NCI-H460 (cell line): ENCODE measurements at regions not wholly inside any gene's neighbourhood (a gene's known extent, or its start where the extent isn't known, plus 50 kb on each side); places are given as distances from the start of the nearest gene placed in this dataset.

Source experiments
- DNase-seq: peaks from one replicate; pipeline ENCODE4 v3.0.0-alpha.2; 2016; ENCODE audit warnings: low read depth; ENCODE audit errors: extremely low read depth

DNA sequence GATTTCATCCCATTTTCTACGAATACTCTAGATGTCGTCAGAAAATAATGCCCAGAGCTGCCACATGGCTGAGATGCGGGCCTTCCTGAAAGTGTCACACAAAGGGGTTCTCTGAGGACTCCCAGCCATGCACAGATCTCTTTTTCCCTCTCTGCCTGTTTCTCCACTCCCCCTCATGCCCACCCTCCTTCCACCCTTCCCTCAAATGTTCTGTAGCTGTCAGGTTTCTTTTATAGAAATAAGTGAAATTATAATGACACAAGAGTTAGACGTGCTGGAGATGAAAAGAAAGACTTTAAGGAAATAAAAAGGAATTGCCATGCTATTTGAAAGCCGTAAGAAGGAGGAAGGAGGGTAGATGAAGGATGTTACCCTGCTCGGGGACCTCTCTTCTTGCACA lies 819.3 kb upstream of the CELF2 start:
- DNase-seq = no peak

DNA sequence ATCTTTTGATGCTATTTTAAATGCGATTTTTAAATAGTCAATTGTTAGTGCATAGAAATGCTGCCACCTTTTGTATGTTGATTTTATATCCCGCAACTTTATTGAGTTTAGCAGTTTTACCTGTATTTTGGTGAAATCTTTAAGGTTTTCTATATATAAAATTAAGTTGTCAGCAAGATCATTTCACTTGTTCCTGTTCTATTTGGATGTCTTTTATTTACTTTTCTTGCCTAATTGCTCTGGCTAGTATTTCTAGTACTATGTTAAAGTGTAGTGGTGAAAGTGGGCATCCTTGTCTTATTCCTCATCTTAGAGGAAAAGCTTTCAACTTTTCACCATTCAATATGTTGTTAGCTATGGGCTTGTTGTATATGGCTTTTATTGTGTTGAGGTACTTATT lies 813.3 kb upstream of the CELF2 start:
- no peak for DNase-seq

DNA sequence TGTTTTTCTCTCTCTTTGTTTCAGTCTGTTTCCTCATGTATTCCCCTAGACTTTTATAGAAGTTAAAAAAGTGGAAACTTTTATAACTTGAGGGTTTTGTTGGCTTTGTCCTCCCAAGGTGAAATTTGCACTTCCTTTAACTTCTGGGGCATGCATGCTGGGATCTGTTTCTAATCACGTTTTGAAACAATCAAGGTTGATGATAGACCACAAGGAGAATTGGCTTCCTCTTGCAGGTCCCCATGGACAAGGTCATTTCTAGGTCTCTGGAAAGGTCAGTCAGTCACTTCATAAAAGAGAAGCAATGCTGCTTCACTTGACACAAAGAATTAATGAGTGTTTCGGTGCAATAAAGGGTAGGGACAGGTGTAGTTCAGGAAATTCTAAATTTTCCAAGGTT lies 811.8 kb upstream of the CELF2 start:
- DNase-seq = no peak

DNA sequence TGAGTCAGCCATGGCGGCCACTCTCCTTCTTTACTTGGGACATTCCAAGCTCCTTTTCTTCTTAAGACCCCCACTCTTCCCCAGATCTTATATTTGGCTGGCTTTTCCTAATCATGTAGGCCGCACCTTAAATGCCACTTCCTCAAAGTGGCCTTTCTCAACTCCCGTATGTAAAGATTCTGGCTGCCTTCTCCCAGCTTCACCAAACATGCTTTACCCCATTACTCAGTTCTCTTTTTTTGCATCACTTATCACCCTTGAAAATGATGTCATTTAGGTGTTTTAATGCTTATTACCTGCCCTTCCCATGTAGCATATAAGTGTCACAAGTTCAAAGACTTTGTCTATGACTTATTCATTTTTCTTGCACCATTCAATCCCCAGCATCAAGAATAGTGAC lies 810.1 kb upstream of the CELF2 start:
- DNase-seq = no peak

DNA sequence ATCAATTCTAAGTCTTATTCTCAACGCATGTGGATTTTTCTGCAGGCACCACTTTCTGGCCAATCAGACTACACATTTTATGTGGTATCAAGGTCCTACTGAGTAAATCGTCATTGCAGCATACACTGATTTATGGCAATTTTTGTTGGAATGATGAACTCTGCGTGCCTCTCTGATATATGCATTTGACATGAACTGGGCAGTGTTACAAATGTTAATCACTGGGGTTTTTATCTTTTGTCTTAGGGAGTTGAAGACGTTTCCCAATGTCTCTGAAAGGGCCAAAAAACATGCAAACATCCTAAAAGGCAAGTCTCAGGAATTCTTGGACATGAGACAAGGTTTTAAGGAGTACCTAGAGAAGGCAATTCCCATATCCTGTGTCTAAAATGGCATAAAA lies 809.5 kb upstream of the CELF2 start:
- no peak for DNase-seq

DNA sequence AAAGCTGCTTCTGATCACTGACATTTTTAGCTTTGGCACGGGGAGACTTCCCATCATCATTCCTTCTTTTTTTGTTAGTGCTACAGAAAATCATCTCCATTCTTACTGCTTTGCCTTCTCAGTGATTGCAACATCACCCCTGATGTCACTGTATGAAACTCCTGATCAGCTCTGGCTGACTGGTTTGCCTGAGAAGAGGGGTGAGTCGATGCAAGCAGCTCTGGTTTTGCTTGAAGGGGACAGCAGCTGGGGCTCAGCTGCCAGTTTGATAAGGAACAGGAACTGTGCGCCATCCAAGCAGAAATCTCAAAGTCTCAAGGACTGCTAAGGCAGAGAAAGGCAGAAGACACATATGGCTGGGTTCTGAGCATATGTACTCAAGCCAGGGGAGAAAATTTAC lies 808.5 kb upstream of the CELF2 start:
- peak; percentile 25 for DNase-seq

DNA sequence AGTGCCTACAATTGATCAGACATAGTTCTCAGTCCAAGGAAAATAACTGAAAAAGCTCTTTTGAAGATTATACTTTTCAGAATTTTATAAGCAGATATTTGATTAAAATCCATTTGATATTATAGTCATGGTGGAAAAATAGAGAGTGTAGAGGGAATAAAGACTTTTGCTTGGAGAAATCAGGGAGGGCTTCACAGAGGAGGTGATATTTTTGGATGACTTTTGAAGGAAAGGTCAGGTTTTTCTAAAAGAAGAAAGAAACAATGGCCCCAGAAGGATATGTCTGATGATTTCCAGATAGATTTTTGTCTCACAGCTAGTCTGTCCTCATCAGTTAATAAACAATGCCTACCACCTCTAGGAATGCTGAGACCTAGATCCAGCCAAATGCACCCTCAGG lies 806.3 kb upstream of the CELF2 start:
- no peak for DNase-seq

DNA sequence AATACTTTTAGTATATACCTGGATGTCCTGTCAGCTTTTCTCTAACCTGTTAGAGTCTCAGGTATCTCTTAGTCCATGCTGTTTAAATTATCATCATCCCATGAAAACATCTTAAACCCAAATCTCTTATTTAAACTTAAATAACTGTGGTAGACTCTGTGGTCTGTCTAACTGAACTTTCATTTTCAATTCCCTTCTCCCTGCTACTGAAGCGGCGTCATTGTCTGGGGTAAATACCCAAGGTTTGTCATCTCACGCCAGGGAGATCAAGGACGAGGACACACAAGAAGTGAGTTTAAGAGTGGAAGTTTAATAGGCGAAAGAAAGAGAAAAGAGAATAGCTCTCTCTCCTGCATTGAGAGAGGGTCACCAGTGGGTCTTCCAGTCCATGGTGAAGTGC lies 804.4 kb upstream of the CELF2 start:
- DNase-seq = no peak

DNA sequence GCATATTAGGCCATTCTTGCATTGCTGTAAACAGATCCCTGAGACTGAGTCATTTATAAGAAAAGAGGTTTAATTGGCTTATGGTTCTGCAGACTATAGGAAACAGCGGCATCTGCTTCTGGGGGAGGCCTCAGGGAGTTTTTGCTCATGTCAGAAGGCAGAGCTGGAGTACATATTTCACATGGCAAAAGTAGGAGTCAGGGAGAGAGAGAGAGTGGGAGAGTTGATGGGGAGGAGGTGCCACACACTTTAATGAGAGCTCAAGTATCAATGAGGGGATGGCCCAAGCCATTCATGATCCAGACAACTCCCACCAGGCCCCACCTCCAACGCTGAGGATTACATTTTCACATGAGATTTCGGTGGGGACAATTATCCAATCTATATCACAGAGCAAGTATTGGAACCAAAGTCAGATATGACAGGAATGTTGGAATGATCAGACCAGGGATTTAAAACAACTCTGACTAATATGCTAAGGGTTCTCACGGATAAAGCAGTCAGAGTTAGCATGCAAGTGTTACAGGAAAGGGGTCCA lies 795.3 kb upstream of the CELF2 start:
- no peak for DNase-seq

DNA sequence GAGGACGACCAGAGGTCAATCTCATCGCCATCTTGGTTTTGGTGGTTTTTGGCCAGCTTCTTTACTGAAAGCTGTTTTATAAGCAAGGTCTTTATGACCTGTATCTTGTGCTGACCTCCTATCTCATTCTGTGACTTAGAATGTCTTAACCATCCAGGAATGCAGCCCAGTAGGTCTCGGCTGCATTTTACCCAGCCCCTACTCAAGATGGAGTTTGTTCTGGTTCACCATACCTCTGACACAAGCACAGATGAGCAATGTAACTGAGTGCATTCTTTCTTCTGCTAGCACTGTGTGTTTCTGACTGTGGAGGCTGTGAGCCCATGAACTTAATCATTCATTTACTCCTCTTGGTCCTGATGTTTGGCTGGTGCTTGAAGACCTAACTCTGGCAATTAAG lies 794.5 kb upstream of the CELF2 start:
- DNase-seq = no peak

DNA sequence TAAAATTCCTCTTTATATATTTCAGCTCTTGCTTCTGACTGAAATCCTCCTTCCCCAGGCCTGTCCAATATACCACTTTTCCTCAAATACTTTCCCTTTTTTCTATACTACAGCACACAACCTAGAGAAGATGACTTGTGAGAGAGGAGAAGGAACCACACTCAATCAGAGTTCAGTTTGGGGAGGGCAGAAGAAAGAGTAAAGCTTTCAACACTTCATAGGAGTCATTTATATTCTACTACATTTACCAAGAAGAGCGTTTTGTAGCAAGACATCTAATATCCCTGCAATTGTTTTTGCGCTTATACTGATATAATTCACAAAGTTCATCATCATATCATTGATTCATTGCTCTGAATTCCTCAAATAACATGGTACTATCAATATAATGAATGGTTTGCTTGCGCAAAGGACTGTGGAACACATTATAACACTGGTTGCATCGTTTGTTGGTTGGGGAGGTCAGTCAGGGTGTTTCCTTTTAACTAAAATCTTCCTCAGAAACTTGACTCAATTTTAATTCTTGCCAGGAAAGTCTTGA lies 792.5 kb upstream of the CELF2 start:
- no peak for DNase-seq

DNA sequence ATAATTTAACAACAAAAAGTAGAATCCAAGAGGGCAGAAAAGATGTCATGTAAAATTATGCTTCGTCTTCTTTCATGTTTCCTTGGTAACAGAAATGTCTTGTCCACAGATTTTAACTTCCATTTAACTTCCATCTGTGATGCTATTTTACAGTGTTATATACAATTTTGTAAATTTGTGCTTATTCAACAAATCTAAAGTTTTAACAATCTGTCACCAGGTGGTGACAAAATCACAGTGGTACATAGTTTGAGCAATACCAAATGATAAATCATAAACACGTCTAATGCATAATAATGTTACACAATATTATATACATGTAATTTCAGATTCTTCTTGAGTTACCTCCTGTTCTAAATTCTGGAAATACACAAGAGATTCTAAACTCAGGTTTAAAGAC lies 784.4 kb upstream of the CELF2 start:
- no peak for DNase-seq

DNA sequence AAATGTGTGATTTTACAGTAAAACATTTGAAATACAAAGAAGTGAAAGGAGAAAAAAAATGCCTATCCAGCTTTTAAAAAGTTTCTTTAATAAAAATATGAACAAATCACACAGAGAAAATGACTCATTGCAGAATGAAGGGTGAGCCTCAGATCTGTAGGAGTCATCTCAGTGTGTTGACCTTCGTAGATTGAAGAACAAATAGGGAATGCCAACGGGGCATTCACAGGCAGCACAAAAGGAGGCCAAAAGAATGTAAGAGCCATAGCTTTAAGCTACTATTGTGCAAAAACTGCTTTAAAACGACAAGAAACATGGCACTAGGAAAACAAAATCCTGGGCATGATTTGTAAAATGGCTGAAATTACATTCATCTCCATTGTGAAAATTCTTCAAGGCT lies 782.7 kb upstream of the CELF2 start:
- no peak for DNase-seq

DNA sequence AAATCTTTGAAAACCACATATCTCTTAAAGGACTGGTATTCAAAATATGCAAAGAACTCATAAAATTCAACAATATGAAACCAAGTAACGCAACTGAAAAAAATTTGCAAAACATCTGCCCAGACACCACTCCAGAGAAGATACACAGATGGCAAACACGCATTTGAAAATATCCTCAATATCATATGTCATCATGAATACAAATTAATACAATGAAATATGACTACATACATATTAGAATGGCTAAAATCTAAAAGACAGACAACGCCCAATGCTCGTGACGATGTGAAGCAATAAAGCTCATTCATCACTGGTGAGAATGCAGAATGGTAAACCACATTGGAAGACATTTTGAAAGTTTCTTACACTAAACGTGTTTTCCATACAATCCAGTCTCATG lies 770.1 kb upstream of the CELF2 start:
- no peak for DNase-seq

DNA sequence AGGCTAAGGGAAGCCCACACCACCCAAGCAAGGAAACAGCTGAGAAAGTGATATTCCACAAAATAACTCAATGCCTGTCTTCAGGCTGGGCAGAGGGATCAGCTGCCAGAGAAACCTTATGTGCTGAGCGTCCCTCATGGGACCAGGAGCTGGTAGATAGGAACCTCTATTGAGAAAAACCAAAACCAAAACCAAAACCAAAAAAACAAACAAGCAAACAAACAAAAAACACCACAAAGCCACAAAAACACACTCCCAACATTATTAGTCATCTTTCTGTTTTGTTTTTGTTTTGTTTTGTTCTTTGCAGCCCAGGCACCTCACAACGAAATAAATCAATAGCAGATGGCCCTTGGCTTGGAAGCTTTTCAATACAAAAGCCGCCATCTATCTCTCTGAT lies 760.8 kb upstream of the CELF2 start:
- DNase-seq = no peak

DNA sequence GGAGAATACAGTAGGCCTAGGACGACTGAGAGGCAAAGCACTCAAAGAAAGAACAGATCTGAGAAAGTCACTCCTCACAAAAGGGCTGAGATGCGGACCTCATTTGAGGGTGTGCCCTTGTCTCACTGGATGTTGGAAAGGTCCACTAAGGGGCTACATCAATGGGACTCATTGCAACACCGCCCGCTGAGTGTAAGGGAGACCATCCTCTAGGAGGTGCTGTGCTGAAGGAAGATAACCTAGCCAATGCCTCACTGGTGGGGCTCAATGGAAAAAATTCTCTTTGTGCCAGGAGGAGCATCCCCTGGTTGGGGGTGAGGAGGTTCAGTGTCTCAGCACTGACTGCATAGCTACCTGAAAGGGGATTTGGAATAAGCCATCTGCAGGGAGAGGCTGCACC lies 758.7 kb upstream of the CELF2 start:
- DNase-seq = no peak

DNA sequence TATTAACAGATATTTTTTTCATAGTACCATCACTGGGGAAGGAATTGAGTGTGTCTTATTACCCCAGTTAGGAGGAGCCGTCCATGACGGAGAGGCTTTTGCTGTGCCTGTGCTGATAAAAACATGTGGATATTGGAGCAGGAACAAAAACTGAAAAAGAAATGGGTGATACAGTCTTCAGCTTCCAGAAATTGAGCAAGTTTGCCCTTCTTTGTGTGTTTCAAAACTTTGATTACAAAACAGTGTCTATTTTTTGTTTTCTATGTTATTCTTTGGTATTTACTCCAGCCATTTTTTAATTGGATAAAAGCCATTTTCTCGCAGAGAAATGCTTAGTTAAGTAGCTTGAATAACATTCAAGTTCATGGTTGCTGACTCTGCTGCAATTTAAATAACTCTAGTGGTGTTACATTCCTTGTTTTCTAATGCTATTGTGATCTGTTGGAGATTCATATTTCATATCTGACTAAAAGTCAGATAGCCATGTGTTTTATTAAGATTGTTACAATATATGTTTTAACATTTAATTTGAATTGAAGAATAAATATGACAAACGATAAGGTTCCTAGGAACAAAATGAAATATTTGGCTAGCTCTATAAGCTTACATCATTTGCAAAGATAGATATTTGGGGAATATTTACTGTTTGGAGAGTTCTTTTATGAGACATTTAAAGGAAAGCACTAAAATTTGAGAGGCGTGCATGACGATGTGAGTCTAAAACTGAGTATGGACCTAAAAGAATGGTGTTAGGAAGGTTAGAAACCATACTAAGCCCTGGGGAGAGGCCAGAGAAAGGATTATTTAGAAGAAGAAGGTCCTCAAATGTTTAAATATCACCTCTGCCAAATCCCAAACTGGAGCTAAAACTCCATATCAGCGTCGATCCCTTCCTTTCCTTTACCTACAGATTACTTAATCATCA lies 747.3 kb upstream of the CELF2 start:
- DNase-seq = no peak

DNA sequence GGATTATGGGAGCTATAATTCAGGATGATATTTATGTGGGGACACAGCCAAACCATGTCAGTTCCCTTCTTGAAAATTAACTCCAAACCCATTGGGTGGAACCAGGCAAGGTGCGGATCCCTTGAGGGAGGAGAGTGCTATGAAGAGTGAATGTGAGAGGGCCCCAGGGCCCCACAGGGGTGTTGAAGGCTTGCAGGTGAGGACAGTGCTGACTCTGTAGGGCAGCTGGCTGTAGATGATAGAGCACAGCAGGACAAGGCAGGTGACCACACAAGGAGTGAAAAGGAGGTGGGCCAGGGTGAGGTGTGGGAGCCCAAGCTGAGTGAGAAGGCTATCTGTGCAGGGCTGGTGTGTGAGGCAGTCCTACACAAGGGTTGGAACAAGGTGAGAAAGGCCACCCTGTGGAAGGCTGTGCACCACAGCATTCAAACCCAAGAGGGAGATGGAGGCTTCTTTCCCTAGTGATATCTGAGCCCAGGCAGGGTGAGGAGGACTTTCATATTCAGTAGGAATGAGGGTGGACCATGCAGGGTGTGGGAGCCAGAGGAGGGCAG lies 746.0 kb upstream of the CELF2 start:
- DNase-seq = no peak

DNA sequence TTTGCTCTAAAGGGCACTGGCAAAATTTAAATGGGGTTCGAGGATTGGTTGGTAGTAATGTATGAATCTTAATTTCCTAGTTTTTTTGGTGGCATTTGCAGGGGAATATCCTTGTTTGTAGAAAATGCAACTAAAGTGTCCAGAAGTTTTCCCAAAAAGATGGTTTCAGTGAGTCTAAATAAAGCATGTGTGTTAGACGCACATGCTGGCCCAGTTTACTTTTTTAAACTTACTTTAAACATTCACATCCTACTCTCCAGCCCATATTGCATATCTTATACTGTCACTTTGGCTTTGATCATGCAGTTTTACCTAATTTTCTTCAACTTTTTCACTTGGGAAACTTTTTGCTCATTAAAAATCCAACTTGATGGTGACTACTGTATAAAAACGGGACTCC lies 744.0 kb upstream of the CELF2 start:
- no peak for DNase-seq

DNA sequence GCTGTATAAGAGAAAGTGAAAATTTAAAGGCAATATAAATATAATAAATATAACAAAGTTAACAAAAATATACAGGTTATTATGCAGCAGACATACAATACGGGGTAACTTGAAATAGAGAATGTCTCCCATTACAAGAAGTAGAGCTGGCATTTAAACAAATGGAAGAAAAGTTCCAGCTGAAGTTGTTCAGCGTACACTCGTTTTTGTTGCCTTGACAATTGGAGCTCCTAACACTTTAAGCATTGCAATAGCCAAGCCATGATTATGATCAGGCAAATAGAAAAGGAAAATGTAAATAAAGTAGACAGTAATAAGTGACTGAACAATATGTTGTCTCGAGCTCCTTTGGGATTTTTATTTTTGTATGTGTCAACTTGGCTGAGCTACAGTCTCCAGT lies 737.8 kb upstream of the CELF2 start:
- DNase-seq = no peak

DNA sequence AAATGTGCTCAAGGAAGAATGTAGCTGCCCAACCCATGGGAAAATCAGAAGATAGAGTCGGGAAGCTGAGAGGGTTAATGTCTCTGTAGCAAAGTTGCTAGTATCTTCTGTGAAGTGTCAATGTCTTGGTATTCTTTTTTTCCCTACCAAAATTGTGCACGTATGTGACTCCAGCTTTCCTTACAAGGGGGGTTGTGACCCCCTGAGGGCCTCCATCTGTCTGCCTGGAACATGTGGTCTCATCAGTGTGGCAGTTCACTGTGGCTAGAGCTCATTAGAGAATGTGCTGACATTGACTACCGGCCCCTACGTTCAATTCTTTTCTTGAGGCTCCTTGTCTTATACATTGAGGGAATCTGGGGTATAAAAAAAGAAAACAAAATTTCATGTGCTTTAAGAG lies 725.2 kb upstream of the CELF2 start:
- DNase-seq = no peak

DNA sequence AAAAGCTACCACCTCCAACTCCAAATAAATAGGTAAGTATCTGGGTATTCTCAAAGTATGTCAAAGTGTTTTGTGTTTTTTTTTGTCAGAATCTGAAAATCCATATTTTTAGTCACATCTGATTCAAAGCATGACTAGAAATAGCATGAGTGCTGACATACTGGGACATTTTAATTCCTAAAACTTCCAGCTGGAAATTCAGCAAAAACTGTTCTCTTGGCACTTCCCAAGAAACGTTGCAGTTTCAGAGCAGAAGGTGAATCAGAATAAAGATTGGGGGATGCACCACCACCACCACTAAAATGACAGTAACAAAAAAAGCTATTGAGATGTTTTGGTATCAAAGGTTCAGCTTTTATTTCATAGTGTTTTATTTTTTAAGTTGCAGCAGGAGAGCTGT lies 724.6 kb upstream of the CELF2 start:
- no peak for DNase-seq
